Stimulated activated CD8-positive, alpha-beta memory T cell treated with anti-CD3 and anti-CD28 coated beads, Interleukin-2, amount 100 ng/mL, for 48 hours (primary cell): ENCODE measurements at regions not wholly inside any gene's neighbourhood (a gene's known extent, or its start where the extent isn't known, plus 50 kb on each side); places are given as distances from the start of the nearest gene placed in this dataset.
"Not testable (repeated sequence)": the region's sequence is repeated elsewhere in the genome, so short reads cannot be mapped to it uniquely, and the experiment has no call there.

Experiments used
- DNase-seq, 2 donors: peaks; one replicate each; pipeline ENCODE4 v3.0.0-alpha.2; 2020; ENCODE audit warnings: low read depth in 2 of 2

DNA sequence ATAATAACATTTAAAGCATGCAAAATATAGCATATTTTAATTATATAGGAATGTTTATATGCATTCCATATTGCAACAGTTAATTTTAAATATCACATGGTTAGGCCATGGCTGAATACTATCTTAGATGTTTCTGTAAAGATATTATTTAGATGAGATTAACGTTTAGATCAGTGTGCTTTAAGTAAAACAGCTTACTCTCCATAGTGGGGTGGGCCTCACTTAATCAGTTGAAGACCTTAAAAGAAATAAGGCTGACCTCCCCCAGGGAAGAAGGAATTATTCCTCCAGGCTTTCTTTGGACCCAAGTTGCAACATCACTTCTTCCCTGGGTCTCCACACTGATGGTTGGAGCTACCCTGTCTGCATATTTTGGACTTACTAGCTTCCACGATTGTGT, 1246.5 kb downstream of the TYW1 start:
- DNase-seq = no peak

DNA sequence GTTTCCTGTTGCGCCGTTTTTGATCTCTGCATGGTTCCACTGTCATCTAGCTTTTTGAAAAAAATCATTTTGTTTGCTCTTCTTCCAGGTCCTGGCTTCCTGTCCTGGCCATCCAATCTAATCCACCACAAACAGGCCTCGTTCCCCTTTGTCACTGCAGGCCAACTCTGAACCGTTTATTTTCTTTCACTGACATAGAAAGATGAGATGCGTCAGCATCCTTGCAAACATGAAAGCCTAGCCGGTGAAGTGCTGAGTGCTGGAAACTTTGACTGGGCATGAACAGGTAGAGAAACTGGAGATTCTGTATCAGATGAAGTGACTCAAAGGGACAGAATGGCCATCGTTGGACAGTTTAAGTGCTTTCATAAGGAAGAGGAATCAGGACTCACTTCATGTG, 1247.8 kb downstream of the TYW1 start:
- DNase-seq = no peak

GRCh38 chr7:68245688-68246087, 1249.1 kb downstream of the TYW1 start:
- no peak for DNase-seq

- DNase-seq = no peak
Observed at GRCh38 chr7:68246189-68246633, 1249.6 kb downstream of the TYW1 start.

DNA sequence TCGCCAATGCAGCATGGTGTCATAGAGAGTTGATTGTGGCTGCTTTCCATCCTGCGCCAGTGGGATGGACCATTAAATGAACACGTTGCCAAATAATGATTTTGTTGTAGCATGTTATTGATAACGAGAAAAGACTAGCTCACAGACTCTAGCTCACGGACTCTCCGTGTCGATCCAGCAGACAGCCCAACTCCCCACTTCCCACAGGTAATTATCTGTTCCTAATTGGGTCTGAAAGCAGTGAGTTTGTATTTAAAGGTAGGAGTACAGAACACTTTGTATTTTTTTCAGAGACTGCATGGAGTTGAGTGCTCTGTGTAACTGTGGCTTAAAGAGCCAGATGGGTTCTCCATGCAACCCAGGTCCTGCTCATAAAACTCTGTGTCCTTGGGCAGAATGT, 1250.5 kb downstream of the TYW1 start:
- no peak for DNase-seq

DNA sequence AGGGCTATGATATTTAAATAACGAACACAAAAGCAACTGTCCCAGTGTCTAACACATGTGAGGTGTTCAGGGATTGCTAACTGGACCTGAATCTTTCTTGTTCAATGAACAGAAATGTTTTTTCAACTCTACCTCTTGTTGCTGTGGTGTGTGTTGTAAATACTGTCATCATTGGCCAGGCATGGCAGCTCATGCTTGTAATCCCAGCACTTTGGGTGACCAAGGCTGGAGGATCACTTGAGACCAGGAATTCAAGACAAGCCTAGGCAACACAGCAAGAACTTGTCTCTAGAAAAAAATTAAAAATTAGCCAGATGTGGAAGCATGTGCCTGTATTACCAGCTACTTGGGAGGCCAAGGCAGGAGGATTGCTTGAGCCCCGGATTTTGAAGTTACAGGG, 1250.9 kb downstream of the TYW1 start:
- no peak for DNase-seq

DNA sequence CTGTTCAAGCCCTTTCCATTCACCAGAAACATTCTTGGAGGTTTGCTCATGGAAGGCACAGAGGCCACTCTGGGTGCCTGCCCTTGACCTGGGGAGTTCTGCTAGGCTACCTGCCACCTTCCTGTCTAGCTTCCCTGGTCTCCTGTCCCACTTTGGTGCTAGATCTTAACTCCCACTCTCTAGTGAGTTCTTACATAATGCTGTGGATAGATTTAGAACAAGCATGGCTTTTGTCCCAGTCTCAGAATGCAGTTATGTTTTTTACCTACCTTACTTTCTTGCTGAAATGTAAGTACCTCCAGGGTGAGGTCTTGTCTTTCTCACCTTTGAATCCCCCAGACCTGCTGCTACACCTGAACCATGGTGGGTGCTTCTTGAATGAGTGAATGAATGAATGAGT, 1252.3 kb downstream of the TYW1 start:
- DNase-seq = no peak

DNA sequence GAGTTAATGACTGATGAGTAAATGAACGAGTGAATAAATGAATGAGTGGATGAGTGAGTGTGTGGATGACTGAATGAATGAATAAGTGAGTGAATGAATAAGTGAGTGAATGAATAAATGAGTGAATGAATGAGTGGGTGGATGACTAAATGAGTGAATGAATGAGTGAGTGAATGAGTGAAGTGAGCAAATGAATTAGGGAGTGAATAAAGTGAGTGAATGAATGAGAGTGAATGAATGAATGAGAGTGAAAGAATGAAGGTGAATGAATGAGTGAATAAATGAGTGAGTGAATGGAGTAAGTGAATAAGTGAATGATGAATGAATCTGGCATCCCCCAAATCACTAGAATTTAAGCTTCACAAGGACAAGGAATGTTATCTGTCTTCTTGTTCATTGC, 1253.0 kb downstream of the TYW1 start:
- no peak for DNase-seq

DNA sequence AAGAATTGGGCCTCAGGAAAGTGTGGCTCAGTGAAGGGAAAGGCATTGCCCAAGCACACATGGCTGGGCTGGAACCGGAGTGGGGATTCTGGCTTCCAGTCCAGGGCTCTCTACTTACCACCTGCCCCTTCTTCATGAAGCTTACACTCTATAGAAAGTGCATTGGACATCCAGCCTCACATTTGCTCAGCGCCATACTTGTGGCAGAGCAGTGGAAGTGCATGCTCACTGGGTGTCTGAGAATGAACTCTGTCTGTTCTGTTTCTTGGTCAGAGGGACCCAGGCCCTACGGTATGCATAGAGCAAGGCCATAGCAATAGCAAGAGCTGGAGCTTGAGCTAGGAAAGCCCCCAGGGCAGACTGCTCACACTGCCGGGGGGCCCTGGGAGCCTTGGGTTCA, 1253.5 kb downstream of the TYW1 start:
- DNase-seq = no peak

- DNase-seq = not testable (repeated sequence)
Observed at GRCh38 chr7:68254815-68255214, 1258.2 kb downstream of the TYW1 start.

DNA sequence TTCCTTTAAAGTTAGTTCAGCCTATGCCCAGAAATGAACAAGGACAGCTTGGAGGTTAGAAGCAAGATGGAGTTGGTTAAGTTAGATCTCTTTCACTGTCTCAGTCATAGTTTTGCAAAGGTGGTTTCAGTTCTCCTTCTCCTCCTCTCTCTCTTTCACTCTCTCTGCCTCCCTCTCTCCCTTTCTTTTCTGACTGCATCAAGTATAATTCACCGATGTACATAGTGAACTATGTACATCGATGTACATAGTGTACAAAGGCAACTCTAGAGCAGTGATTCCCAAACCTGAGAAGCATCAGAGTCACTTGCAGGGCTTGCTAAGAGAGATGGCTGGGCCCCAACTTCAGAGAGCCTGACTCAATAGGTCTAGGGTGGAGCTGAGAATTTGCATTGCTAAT, 1259.7 kb downstream of the TYW1 start:
- no peak for DNase-seq

GRCh38 chr7:68258609-68259008, 1262.0 kb downstream of the TYW1 start:
- DNase-seq = no peak

DNA sequence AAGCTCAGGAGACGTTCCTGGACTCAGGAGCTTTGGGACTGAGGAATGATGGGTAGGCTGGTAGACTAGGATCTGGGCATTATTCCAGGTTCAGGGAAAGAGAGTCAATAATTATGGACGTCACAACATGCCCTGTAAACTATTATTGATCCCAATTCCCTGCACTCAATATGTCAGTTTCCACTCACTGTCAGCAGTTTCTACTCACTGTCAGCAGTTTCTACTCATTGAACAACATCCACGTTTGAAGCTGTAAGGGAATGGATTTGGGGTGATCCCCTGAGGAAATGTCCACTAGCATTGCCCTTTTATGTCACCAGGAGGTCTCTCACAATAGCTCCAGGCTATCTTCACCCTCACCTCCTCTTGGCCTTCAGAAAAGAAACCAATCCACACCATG, 1268.6 kb downstream of the TYW1 start:
- DNase-seq = no peak

DNA sequence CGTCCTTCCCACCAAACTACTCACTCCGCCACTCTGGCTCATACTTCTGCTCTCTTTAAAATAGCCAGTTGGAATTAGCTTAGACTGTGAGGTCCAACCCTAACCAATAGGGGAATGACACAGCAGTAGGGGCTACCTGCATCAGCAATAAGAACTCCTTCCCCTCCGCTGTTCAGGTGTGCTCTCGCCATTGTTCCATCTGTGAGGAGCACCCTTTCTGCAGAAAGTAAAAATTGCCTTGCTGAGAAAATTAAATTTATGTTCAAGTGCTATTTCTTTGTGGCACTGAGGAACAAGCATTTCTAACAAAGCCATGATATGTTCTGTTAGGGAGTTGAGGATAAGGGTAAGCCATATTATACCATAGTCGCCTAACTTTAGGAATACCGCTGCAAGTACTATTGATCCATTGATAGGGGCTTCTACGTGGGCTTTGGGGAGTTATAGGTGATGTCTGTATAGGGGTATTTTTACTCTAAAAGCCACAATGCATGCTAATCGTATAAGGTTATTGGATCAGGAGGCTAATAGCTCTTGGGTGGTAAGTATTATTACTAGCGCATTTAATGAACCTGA, 1269.5 kb downstream of the TYW1 start:
- no peak for DNase-seq

DNA sequence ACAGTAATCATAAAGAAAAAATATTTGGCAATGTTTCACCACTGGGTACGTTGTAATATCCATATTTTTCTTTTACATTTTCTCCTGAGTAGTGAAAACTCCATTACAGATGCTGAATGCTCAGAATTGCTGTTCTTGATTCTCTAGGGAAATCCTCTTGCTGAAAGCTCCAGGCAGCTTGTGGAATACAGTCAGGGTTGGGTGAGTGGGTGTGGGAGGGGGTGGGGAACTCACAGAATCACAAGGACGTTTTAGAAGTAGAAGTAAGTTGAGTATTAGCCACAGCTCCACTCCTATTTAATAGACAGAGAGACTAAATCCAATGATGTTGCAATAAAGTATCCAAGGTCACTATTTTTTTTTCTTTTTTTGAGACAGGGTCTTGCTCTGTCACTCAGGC, 1270.9 kb downstream of the TYW1 start:
- no peak for DNase-seq

DNA sequence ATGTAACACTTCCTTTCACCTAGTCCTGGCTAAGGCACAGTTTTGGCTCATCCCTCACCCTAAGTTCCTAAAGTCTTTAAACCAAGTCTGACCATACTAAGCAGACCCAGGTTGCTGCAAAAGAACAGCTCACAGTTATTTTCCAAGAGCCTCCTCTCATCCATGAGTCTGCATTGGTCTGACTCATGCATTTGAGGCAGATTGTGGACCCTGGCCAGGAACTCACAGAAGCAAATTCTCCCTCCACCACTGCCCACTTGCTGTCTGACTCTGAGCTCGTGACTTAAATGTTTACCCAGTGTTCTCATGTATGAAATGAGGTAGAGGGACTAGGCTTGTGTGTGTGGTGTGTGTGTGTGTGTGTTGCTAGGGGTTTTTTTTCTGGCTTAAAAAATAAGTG, 1272.8 kb downstream of the TYW1 start:
- no peak for DNase-seq

DNA sequence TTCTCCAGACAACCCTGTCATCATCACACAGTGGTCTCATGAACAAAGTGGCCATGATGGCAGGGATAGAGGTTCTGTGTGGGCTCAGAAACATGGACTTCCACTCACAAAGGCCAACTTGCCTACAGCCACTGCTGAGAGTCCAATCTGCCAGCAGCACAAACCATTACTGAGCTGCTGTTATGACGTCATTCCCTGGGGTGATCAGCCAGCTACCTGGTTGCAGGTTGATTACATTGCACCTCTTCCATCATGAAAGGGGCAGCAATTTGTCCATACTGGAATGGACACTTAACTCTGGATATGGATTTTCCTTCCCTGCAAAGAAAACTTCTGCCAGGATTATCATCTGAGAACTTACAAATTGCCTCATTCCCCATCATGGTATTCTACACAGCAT, 1275.9 kb downstream of the TYW1 start:
- no peak for DNase-seq

DNA sequence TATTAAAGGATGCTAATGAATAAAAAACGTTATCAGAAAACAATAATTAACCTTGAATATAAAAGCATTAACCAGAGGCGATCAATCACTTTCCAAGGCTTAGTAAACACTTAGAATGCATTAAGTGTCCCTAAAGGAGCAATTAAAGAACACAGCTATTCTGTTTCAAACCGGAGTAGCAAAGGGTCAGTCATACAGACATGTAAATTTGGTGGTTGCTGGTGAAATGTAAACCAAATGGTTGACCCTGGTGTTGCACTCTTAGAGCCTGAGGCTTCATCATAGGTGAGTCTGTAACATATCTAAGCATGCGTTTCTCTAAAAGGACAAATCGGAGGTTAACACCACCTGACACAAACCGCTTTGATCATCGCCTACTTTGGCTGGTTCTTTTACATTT, 1280.1 kb downstream of the TYW1 start:
- no peak for DNase-seq

- DNase-seq = no peak
Observed at GRCh38 chr7:68279827-68280400, 1283.3 kb downstream of the TYW1 start.

DNA sequence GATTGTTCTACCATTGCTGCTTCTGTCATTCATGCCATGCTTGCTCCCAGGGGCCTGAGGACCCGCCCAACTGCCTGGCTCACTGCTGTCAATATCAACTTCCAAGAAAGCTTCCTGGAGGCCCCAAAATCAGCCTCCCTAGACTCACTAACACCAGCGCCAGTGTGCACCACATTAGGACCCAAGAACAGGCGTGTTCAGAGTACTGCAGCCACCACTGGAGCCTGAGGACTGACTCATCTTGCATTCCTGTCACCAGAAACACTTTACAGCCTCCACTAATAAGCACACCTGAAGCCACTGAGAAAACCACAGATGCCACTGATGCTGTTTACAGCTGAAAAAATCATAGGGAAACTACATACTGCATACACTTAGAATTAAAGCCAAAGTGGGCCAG, 1284.3 kb downstream of the TYW1 start:
- no peak for DNase-seq

DNA sequence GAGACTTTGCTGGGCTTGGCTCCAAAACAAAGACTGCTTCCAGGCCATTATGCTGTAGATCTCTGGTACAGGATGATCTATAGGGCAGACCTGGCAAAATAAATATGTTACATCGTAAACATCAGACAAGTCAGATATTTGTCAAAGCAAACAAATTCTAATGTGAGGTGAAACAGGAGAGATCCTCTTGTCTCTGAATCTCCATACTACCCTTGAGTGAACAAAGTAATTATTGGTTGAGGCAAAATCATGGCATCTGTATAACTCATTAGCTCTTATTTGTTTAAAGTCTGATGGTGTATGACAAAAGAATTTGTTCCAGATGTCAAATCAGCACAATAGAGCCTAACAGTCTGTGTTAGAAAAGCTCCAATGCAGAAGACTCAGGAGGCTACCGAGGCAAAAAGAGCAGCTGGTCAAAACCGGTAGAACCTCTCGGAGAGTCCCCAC, 1291.5 kb downstream of the TYW1 start:
- no peak for DNase-seq

DNA sequence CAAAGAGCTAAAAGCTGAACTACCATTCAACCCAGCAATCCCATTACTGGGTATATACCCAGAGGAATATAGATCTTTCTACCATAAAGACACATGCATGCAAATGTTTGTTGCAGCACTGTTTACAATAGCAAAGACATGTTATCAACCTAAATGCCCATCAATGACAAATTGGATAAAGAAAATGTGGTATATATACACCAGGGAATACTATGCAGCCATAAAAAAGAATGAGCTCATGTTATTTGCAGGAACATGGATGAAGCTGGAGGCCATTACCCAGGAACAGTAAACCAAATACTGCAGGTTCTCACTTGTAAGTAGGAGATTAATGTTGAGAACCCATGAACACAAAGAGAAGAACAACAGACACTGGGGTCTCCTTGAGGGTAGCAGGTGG, 1295.1 kb downstream of the TYW1 start:
- no peak for DNase-seq

DNA sequence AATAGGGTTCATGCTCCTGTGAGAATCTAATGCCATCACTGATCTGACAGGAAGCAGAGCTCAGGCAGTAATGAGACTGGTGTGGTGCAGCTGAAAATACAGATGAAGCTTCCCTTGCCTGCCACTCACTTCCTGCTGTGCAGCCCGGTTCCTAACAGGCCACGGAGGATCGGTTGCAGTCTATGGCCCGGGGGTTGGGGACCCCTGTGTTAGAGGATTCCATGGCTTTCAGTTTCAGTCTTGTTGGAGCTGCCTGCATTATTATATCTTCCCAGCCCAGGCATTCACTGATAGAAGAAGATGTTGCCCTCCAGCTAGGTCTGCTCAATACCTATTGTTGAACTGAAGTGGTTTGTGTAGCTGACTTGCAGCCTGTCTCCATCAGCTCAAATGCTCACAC, 1298.8 kb downstream of the TYW1 start:
- DNase-seq = no peak

DNA sequence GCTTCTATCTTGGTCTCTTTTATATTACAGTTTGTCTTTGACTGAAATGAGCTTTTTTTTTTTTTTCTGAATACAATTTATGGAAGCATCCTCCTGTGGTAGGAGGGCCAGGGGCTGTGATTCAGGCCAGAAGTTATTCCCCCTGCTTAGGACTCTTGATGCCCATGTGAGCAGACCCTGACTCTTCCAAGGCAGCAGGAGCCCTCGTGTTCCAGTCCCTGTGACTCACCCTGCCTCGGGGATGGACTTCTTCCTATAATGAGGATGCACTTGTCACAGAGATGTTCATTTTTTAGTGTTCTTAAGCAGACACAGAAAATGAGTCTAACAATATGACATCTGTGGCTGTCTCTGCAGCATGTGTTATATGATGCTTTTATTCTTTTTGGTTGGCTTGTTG, 1293.7 kb upstream of the AUTS2 start:
- no peak for DNase-seq
